GM18867 (cell line): ENCODE measurements at regions not wholly inside any gene's neighbourhood (a gene's known extent, or its start where the extent isn't known, plus 50 kb on each side); places are given as distances from the start of the nearest gene placed in this dataset.

Experiments used
- ATAC-seq: cut with Tn5 transposase; IDR thresholded peaks from one replicate; pipeline ENCODE4 v1.9.1; 2021; ENCODE audit warnings: mild to moderate bottlenecking, moderate library complexity; ENCODE audit not compliant: unreplicated experiment

DNA sequence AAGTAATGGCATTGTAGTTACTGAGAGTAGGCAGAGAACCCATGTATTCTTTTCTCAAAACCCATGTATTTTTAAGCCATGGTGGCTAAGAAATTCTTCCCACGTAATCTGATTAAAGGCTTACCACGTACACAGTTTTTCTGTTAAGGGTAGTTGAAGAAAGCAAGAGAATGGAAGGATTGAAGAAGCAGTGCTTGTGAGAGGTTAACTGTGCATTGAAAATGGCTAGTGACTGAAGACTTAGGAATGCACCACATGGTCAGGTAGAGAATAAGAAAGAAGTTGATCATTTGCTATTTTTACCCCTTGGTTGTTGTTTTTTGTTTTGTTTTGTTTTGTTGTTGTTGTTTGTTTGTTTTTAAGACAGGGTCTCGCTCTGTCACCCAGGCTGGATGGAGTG, 178.9 kb upstream of the SNX7 start:
- no peak for ATAC-seq

DNA sequence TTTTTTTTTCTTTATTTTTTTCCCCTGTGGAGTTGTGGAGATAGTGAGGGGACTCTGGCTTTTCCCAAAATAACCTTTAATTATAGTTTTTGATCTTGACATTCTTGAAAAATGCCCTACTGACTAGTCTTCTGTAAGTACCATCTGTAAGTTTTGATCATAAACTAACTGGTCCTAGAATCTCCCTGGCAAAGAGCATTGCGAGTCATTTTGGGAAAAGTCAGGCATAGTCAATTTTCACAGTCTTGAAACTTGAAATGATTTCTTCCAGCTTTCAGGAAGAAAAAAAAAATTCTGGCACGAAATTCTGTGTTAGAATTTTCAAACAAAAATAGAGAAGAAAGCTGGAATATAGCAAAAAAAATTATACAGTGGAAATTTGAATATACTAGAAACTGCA, 181.2 kb upstream of the SNX7 start:
- ATAC-seq: no peak

DNA sequence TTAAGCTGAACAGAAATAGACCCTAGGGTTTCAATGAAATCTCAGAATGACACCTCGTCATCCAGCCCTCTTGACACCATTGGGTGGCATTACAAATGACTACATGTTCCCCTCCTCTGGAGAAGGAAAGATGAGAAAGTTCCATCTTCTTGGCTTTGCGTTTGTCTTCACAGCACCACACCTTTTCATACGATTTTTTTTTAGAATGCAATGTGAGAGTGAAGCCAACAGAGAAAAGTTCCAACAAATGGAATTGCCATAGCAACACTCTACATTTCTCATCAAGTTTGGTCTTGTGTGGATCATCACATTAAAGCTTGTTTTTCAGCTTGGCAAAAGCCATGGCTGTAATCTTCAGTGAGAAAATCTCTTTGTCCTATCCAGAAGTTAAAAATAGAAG, 183.4 kb upstream of the SNX7 start:
- ATAC-seq: no peak

DNA sequence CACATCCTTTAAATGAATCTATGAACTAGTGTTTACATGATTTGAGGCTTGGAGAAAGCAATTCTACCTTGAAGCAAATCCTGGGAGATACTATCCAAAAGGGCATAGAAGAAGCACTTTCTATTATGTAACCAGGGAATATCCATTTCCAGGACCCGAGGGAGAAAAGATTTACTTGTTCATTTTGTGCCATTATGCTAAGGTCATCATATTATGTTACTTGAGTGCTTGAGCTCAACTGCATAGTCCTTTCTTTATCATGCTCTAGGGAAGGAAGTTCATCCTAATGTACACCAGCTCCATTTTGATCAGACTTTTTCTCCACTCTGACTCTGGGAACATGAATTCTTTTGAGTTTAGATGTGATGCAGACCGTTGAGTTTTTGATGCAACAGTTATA, 188.6 kb upstream of the SNX7 start:
- no peak for ATAC-seq

DNA sequence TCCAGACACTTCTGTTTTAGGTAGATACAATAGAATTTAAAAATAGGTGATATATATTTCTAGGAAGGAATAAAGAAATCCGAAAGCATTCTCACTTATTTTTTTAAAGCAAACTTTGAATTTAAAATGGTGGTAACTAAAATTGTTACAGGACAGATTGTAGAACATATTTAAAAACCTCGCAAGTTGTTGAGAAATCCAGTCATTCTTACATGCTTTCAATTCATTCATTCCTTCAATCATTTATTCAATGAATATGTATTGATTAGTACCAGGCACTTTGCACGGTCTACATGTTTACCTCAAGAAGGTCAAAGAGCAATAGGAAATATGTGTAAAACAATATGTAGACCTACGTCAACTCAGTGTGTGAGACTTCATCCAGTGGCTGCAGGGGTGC, 189.9 kb upstream of the SNX7 start:
- no peak for ATAC-seq

DNA sequence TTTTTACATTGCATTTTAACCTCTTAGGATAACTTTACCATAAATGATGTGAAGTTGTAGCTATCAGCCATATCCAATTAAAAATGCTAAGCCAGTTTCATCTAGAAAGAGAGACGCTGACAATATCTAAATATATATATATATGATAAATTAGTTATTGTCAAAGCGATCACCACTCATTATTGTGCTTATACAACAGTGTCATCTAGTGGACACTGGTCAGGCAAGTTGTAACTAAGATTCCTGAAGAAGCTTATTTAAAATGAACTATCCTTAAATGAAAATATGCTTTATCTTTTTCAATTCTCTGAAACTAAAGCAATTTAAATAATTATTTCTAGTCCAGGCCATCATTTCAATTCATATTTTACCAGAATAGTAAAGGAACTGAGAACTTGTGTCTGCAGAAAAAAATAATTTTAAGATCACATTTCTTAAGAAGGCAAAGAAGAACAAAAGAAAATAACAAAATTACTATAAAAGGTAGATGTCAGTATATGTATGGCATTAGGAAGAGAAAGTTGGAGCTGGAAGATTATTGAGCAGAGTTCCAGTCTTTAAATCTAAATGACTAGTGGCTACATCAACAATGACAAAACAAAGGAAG, 193.3 kb upstream of the SNX7 start:
- peak; percentile 43 for ATAC-seq

DNA sequence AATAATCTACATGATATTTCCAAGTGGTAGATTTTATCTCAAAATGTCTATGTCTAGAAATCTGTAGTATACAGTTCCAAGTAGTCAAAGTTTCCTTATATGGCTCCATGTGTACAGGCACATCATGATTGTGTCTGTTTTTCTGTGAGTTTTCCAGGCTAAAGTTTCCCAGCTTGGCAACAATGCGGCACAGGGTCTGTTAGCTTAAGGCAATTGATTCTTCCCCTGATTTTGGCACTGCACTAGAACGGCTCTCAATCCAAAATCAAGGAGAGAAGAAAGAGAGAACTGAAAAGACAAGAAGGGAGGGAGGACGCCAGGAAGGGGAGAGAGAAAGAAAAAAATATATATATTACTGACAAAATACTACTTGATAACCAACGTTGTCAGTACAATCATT, 193.9 kb upstream of the SNX7 start:
- no peak for ATAC-seq

DNA sequence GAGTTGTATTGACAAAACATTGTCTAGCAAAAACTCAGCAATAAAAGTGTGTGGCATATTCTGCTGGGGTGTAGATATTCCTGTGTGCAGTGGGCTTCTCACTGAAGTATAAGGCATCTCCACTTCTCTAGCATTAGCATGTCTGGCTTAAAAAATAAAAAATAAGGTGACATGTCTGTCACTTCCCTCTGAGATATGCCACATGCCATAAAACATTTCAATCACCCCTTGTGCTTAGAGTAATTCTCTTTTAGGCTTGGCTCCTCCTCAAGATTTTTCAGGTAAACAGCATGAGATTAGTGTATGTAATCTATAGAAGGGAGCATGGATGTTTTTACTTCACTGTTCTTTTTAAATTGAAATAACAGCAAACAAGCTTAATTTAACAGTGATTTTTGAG, 194.4 kb upstream of the SNX7 start:
- no peak for ATAC-seq

DNA sequence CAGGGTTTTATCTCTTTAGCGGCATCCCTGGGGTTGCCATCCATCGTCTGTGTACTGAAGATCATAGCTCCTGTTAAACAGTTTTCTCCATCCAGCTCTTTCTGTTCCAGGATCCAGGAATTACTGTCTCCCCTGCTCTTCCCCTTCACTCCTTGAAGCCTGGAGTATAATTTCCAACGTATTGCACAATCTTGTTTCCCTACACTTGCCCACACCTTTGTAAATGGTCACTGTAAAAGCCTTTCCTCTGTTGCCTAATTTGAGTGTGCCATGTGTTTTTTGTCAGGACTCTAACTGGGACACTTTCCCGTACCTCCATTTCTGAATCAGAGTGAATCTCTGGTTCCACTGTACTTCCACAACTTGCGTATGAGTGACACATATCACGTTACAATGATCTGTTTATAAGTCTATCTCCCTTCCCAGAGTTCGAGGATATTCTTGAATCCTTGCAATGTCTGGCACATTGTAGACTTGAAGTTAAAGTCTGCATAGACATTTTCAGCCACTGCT, 199.6 kb upstream of the SNX7 start:
- no peak for ATAC-seq

DNA sequence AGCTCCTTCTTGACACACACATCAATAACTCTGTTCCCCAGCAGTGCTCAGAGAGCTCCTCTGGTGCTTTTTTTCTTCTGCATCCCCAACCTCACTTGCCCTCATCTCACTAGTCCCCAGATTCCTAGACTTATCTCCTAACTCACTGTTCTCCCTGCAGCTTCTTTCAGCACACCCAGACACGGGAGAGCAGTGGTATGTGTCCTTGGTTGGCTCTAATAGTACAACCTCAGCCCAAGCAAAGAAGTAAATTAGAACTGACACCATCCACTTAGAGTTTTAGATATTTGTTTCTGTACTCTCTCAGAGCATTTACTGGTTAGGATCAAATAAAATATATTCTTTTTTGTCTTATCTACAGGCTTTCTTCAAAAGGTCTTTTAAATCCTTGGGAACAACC, 201.4 kb upstream of the SNX7 start:
- no peak for ATAC-seq

DNA sequence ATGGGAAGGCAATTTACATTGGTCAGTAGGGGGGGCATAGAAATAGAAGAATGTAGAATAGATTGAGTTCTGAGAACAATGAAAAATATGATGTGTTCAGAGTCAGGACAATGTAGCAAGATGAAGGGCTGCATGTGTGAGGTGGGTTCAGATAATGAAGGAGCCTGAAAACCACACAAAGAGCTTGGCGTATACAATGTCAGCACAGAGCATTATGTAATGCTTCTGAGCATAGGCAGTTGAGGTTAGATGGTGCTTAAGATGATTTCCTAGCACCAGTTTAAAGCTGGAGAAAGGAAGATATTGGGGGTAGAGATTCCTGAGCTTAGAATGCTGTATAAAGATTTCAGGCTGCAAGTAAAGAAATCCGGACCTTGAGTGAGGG, 202.0 kb upstream of the SNX7 start:
- no peak for ATAC-seq

DNA sequence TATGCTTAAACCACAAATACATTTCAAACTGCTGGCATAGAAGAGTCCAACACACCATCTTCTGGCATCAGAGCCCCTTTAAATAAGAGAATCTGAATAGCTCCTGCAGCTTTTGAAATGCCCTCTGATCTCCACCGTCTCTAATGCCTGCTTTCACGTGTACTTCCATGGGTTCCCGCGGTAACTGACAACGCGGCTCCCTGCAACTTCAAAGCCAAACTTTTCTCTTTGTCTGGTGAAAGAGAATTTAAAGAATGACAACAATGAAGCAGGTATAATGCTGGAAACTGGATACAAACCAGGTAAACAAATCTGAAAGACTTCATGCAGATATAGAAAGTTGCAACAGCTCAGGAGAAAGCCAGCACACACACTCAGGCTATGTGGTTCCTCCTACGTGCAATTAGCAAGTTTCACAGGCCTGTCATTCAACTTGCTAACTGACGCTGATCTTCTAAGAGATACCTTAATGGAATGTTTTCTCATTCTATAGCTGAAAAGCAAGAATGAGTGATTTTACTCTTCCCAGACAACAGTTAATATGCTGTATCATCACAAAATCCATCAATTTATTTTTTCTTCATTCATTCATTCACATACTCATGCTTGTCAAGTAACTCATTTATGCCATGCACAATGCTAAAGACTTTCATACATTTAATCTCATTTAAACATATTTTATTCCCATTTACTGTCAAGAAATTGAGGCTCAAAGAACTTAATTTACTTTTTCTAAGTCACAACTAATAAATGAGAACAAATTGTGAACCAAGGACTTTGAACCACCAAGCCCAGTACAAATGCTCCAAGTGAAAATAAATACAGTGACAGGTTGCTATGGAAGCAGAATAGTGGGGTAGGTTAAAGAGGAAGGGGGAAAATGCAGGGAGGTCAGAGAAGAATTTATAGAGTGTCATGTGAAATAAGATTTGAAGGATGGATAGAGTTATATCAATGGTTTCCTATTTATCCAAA, 202.7 kb upstream of the SNX7 start:
- ATAC-seq: no peak

DNA sequence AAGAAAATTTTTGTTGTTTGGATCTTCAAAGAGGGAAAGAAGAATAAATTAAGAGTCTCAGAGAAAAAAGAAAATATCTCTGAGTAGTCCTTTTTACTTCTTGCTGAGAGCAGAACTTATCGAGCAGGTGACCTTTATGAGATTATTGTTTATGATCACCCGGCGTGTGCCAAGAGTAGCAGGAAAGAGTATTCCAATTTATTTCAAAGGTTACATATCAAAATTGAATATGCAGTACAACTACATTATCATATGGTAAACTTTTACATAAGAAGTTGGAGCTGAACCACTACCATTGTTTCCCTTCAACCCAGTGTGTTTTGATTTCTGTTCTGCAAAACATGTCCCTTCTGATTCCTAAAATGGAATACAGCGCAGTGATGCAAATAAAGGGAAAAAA, 204.3 kb upstream of the SNX7 start:
- ATAC-seq: no peak

DNA sequence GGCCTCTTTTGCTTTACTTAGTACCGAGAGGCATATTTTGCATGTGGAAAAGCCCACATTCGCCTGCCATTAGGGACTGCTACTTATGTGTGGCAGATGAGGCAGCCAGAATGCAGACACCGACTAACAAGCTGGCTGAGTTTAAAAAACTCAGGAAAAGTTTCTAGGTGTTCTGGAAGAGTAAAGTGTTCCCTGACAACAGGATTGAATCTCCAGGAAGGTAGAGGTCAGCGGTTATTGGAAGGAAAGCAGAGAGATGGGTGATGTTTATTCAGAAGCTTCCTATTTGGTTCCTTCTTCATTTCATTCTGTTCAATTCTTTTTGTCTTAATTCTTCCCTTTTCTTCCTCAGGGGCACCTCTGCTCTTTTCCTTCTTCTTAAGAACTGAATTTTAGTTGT, 206.9 kb upstream of the SNX7 start:
- ATAC-seq: no peak

DNA sequence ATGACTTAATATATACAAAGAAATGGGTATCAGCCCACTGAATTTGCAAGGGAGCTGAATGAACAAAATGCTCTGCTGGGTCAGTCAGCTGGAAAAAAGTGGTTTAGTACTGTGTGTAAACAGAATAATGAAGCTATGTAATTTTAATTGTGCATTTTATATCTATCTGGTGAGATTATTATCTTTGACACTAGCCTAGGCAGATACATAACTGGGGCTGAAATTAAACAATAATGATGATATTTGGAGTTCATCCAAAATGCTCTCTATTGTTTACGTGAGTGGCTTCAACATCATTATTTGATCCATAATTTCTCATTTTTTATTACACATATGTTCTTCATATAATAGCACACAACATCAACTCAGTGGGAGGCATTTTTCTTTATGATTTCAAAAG, 208.5 kb upstream of the SNX7 start:
- no peak for ATAC-seq

DNA sequence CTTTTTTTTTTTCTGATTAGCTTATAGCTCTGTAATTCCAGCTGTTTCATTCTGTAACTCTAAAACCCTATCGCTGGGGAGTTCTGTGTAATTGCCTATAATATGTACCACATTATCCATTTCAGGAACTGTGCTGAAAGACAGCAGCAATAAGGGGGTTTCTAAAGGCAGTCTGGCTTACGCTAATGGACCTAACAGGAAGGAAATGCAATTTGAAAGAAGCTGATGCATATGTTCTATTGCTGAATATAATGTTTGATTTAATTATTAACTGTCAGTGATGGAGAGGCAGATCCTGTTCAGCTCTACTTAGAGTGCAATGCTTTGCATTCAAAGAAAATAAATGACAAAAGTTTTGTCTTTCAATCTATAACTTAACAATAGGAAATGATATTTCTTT, 209.4 kb upstream of the SNX7 start:
- no peak for ATAC-seq

DNA sequence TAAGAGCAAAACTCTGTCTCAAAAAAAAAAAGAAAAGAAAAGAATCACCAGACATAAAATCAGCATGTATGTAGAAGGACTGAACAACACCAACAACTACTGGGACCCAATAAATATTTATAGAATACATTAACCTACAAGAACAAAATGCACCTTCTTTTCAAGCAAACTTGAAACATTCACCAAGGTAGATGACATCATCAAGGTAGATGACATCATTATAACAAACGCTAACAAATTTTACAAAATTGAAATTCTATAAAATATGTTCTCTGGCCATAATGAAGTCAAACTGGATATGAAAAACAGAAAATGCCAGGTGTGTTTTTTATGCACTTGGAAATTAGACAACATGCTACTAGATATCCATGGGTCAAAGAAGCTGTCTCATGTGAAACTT, 220.2 kb upstream of the SNX7 start:
- no peak for ATAC-seq

DNA sequence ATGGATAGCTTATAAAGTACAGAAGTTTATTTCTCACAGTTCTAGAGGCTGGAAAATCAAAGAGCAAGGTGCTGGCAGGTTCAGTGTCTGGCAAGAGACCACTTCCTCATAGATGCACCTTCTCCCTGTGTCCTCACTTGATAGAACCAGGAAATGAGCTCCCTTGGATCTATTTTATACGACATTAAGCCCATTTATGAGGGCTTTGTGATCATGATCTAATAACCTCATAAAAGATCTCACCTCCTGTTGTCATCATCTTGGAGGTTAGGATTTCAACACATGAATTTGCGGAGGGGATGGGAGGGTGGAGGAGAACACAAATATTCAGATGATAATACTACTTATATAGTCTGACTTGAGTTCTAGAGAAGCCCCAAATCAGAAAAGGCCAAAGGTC, 222.1 kb upstream of the SNX7 start:
- ATAC-seq: no peak

DNA sequence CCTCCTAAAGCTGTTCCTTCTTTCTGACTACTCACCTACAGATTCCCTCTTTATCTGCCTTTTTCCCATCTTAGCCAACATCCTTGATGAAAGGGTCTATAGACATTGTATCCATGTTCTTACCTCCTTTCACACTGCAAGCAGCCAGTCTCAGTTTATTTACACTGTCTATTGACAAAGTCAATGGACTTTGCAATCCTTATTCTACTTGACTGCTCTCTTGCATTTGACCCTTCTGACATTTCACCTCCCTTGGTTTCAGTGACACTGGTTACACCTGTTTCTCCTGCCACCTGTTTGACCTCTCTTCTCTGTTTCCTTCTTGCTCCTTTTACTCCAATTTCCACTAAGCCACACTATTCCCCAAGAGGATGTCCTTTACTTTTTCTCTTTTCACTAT, 224.0 kb upstream of the SNX7 start:
- no peak for ATAC-seq

DNA sequence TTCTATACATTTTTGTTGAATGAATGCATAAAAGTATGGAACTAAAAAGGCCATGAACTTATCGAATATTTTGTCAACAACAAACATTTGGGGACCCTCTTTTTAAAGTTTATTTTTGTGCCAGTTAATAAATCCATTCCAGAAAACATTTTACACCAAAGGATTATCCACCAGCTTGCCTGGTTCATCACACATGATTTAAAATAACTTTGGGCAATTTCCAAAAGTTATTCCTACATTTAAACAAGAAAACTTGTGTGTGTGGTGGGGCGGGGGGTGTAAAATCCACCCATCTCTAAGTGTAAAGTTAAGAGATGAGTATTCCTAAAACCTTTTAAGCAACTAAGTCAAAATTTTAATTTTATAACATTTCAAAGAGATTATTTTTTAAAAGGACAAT, 224.5 kb upstream of the SNX7 start:
- ATAC-seq: no peak

DNA sequence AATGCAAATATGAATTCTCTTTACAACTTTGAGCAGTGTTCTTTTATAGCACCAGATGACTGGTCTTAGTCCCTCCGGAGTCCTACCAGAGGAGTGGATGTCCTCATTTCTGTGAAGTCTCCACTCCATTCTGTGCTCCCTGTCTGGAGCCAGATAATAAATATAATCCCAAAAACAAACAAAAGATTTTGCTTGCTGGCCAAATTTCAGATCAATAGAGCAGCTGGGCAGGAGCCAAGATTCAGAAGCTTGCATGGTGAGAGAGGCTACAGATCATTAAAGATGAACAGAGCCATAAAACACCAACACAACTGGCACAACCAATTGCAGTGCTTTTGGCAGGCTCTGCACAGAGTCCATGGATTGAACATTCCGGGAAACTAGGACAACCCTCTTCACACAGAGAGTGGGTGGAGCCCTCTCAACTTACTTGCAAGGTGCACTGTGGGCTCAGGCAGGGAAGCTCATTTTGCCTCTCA, 231.5 kb upstream of the SNX7 start:
- ATAC-seq: no peak

DNA sequence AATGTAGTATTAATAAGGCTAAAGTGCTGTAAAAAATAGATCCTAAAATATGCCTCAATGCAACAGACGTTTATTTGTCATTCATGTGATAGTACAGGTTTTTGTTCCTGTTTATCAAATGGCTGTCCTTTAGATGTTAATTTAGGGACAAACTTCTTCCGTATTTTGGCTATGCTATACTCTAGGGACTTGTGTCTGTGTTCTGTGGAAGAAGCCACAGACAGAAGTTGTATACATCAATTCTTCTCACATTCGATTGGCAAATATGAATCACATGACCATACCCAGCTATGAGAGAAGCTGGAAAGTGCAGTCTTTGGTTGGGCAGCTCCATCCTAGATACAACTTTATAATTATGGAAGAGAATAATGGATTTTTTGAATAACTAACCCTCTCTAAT, 232.7 kb upstream of the SNX7 start:
- ATAC-seq: no peak
